Activated T-helper 17 cell treated with anti-CD3 and anti-CD28 coated beads, Interleukin-2, amount 50 U/mL, for 72 hours (primary cell): ENCODE measurements at regions not wholly inside any gene's neighbourhood (a gene's known extent, or its start where the extent isn't known, plus 50 kb on each side); places are given as distances from the start of the nearest gene placed in this dataset.
"Not testable (repeated sequence)": the region's sequence is repeated elsewhere in the genome, so short reads cannot be mapped to it uniquely, and the experiment has no call there.

Source experiments
- ATAC-seq: fragments of 150-1000 bp; cut with Tn5 transposase; replicated peaks from 2 replicates; pipeline ENCODE4 v1.10.0; 2021; ENCODE audit warnings: mild to moderate bottlenecking, moderate library complexity
- H3K27ac Mint-ChIP-seq: one replicate; pipeline ENCODE4 v1.8.0; 2022; ENCODE audit warnings: mixed read lengths
- H3K27me3 Mint-ChIP-seq: one replicate; pipeline ENCODE4 v1.8.0; 2022; ENCODE audit warnings: mixed read lengths
- H3K36me3 Mint-ChIP-seq: one replicate; pipeline ENCODE4 v1.8.0; 2022; ENCODE audit warnings: low read depth, mild to moderate bottlenecking, mixed read lengths
- H3K4me1 Mint-ChIP-seq: one replicate; pipeline ENCODE4 v1.8.0; 2022; ENCODE audit warnings: mixed read lengths
- H3K4me3 Mint-ChIP-seq: one replicate; pipeline ENCODE4 v1.8.0; 2022; ENCODE audit warnings: mild to moderate bottlenecking, mixed read lengths
- H3K9me3 Mint-ChIP-seq: one replicate; pipeline ENCODE4 v1.8.0; 2022; ENCODE audit warnings: mixed read lengths

DNA sequence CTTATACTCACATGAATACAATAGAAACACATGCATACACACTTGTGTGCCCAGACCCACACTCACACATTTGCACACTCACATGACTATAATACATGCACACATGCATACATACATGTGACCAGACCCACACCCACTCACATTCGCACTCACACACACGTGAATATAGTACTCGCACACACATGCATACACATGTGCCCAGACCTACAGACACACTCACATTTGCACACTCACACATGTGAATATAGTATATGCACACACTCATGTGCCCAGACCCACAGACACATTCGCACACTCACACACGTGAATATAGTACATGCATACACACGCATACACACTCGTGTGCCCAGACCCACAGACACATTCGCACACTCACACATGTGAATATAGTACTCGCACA lies 197.4 kb upstream of the ZNF469 start:
- not testable (repeated sequence) for H3K9me3 Mint-ChIP-seq

DNA sequence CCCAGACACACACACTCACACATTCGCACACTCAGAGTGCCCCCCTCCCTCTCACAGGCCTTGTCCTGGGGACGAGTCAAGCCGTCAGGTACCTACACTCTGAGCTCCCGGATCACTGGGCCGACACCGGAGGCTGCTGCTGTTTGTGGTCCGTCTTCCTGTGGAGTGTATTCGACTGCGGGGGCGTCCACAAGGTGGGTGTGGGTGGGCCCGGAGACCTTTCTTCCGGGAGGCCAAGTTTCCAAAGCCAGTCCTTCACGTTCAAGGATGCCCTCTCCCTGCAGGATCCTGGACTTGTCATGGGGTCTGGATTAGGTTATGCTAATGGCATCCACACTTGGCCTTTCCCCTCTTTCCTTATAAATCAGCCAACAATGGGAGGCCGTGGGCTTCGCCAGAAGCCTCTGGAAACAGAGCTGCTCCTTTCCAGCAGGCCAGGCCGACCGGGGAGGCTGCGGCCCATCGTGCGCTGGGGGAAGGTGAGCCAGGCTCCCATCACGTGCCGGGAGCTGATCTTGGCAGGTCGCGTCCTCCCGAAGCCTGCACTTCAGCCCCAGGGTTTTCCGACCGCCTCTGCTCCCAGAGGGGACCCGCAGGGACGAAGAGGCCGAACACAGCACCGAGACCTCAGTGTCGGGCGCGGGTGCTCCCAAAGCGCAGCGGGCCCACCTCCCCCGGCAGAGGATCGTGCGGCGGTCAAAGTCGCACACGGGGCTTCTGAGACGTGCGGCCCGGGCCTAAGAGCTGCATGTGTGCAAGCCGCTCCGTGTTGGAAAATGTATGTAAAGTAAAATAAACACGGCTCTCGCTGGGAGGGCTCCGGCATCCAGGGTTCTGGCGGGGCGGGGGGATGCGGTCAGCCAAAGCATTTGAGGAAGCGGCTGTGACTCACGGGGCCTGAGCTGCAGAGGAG lies 196.5 kb upstream of the ZNF469 start:
- not testable (repeated sequence) for ATAC-seq, H3K4me1 Mint-ChIP-seq, H3K9me3 Mint-ChIP-seq, H3K27ac Mint-ChIP-seq, H3K4me3 Mint-ChIP-seq, H3K36me3 Mint-ChIP-seq, H3K27me3 Mint-ChIP-seq

More for the DNA sequence above, 197.4 kb upstream of the ZNF469 start:
- H3K36me3 Mint-ChIP-seq, H3K27me3 Mint-ChIP-seq, ATAC-seq, H3K27ac Mint-ChIP-seq, H3K4me1 Mint-ChIP-seq, H3K4me3 Mint-ChIP-seq: not testable (repeated sequence)

DNA sequence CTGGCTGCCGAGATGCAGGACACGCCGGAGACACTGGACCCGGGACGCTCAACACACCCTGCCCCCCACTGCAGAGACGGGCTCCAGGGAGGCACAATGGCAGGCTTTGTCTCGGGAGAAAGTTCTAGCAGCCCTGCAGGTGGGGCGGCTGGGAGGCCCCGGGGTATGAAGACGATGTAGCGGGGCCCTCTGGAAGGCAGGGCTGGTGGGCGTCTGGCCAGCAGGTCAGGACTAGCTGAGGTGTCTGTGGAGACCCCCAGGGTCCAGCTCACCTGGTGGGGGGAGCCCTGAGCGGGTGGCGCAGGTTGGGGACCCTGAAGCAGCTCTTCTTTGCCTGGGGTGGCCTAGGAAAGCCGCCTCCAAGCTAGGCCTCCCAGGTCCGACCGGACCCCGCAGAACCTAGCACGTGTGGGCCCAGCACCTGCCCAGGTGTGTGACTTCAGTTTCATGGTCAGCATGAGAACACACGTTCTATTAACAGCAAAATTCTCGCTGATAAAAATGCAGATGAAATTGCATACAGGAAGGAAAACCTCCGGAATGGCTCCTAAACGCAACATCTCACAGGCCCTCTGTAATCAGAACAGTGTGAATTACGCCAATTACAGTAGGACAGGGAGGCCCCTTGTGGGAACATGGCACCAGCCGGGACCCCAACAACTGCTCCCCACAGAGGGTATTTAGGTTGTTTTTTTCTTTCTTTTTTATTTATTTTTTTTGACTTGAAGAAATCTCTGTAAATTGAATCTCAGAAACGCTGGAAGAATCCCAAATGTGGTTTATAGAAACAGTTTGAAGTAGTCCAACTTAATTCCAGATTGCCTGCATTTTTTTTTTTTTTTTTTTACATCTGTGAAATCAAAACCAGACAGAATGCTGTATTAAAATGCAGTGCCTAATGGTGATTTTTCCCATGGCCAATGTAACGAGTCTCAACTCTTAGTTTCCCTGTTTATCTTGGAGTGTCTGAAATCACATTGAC lies 195.6 kb upstream of the ZNF469 start:
- H3K27me3 Mint-ChIP-seq, H3K36me3 Mint-ChIP-seq, H3K9me3 Mint-ChIP-seq, H3K4me3 Mint-ChIP-seq, H3K27ac Mint-ChIP-seq, ATAC-seq, H3K4me1 Mint-ChIP-seq: not testable (repeated sequence)

DNA sequence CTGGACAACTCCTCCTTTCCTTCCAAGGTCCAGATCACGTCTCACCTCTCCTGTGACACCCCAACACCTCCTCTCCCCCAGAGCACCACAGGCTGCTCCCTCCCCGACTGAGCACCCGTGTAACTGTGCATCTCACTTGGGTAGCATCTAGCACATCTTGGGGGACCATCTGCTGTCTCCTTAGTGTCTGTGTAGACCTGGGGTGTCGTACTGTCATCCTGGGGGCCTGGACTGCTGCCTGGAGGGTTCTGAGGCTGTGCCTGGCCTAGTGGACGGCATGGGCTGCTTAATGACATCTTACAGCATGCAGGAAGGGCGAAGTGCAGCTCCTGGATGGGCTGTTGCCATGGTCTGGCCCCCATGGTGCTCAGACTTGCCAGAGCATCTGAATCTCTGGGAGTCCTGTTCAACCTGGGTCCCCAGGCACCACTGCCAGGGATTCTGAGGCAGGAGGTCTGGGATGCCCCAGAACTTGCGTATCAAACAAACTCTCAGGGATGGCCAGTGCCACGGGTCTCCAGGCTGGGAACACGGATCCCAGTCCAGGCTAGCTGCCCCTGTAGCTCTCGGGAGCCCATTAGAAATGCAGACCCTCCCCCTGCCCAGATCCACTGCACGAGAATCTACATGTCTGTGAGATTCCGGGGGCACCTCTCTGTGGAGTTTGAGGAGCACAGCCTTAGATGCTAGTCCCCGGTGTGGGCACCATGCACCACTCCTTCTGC lies 194.4 kb upstream of the ZNF469 start:
- not testable (repeated sequence) for H3K36me3 Mint-ChIP-seq, H3K27ac Mint-ChIP-seq, H3K27me3 Mint-ChIP-seq, H3K4me3 Mint-ChIP-seq, H3K9me3 Mint-ChIP-seq, ATAC-seq, H3K4me1 Mint-ChIP-seq

DNA sequence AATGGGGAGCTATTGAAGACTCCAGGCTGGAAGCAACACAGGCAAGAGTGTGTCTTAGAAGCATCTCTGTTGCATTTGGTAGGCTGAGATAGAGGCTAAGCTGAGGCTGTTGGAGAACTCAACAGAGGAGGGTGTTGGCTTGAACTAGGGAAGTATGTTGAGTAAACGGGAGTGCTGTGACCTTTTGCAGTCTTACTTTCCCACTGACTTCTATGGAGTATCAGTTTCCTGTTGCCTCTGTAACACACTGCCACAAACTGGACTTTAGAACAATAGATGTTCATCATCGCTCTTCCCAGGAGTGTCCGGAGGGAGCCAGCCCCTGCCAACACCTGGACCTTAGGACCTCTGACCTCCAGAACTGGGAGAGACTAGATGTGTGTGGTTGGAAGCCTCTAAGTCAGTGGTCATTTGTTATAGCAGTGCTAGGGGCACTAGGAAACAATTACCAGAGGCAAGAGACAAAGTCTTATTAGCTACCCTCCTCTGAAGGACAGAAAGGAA lies 192.1 kb upstream of the ZNF469 start:
- H3K4me1 Mint-ChIP-seq, H3K9me3 Mint-ChIP-seq, H3K27ac Mint-ChIP-seq, H3K36me3 Mint-ChIP-seq, H3K27me3 Mint-ChIP-seq, H3K4me3 Mint-ChIP-seq, ATAC-seq: not testable (repeated sequence)

DNA sequence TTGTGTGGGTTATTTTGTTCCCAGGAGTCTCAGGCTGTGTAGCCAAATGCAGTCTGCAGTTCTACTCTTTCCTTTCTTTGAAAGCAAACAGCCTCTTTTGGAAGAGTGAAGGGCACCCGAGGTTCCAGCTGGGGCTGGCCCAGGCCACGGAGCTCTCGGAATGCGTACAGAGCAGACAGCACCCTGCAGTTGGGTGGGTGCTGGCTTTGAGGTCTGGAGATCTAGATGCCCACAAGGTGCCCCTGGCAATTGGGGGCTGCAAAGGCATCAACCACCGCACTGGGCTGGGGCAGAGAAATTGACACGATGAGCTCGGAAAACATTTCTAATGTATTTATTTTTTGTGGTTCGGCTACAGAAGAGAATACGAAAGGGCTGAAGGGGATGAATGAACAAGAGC lies 191.6 kb upstream of the ZNF469 start:
- H3K9me3 Mint-ChIP-seq, H3K27ac Mint-ChIP-seq, H3K36me3 Mint-ChIP-seq, H3K4me3 Mint-ChIP-seq, H3K4me1 Mint-ChIP-seq, ATAC-seq, H3K27me3 Mint-ChIP-seq: not testable (repeated sequence)

DNA sequence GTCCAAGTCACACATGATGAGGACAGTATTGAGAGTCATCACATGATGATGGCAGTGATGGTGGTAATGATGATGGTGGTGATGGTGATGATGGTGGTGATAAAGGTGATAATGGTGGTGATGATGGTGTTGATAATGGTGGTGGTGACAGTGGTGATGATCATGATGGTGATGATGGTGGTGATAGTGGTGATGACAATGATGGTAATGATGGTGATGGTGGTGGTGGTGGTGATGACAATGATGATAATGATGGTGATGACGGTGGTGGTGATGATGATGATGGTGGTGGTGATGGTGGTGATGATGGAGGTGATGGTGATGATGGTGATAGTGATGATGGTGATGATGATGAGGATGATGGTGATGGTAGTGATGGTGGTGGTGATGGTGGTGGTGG lies 190.2 kb upstream of the ZNF469 start:
- no peak overlapping the region for H3K27ac Mint-ChIP-seq
- no peak overlapping the region for H3K4me3 Mint-ChIP-seq
- peaks cover 5% of the 10 kb centered on the region for H3K9me3 Mint-ChIP-seq
- H3K4me1 Mint-ChIP-seq = peaks cover 6% of the 10 kb centered on the region
- H3K36me3 Mint-ChIP-seq = no peaks in the 10 kb centered on the region
- no peak for ATAC-seq
- H3K27me3 Mint-ChIP-seq = no peaks in the 10 kb centered on the region

DNA sequence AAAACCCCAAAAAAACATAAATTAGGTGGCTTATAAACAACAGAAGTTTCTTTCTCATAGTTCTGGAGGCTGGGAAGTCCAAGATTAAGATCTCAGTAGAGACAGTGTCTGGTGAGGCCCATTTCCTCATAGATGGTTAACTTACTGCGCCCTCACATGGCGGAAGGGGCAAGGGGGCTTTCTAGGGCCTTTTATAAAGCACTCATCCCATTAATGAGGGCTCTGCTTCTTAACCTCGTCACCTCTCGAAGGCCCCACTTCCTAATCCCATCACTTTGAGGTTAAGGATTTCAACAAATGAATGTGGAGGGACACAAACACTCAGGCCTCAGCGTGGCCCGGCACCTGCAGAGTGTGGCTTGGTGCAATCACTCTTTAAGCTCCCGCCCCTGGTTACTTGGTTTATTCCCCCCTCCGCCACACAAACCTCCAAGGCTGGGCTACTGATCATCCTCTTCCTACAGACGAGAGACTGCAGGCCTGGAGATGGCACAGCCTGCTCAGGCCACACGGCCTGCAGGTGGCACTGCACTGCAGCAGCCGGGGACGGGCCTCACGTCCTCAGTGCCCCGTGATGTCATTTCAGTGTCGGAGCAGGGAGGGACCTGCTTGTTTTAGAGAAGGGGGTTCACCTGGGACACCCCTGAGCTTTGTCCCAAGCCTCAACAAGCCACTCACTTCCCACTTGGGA lies 188.9 kb upstream of the ZNF469 start:
- not testable (repeated sequence) for H3K4me1 Mint-ChIP-seq, H3K27me3 Mint-ChIP-seq, H3K9me3 Mint-ChIP-seq, H3K4me3 Mint-ChIP-seq, H3K27ac Mint-ChIP-seq, H3K36me3 Mint-ChIP-seq
- peak; percentile 83 for ATAC-seq

DNA sequence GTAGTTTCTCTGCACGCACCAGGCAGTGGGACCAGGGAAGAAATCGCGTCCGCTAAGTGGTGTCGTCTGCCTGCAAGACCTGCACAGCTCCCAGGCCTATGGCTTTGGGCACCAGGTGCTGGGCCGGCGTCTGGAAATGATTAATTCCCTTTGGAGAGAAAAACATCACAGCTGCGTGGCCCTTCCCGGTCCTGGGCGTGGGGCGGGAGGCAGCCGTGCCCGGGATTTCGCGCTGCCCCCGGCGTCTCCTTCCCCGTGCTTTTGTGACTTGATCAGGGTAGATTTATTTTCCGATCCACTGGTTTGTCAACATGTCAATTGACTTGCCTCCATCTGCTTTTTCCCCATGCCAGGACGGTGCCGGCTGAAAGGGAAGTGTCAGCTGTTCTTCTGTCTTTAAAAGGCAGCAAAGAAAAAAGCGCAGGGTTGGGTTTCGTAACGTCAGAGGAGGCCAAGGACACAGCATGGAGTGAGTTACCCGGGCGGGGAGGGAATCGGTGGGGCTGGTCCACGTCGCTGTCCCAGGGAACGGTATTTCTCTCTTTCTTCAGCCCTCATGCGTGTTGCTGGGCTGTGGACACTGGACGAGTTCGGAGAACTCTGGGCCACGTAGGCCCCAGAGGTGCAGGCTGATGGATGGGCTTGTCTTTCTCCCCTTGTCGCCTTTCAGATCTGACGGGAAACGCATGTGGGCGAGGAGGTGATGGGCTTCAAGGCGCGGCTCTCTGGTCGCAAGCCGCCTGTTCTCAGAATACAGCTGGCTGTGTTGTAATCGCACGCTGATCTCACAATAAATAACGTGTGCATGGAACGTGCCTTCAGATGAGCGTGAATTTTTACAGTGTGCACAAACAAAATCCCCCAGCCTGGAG lies 188.1 kb upstream of the ZNF469 start:
- Mint-ChIP-seq H3K4me1 (peaks cover 6% of the 10 kb centered on the region), H3K27me3 (no peaks in the 10 kb centered on the region), H3K9me3 (peaks cover 5% of the 10 kb centered on the region), H3K4me3 (no peak overlapping the region), H3K36me3 (no peaks in the 10 kb centered on the region), H3K27ac (no peak overlapping the region)
- no peak for ATAC-seq

DNA sequence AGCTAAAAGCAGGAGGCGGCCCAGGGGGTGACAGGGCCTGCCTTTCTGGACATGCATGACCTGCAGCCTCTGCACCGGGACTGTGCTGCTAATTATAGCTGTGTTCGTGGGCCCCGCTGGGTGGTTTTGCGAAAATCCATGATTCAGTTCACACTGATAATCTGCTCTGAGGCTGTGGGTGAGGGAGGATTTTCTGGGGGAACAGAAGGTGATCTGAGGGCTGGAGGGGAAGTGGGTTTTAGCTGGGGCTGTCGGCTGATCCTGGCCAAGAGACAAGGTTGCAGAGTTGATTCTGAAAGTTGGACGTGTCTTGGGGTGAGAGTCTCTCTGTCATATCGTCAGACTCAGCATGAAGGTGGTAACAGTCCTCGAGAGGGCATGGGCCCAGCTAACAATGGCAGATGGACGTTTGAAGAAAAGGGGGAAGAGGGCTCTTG lies 187.5 kb upstream of the ZNF469 start:
- ATAC-seq = no peak
- H3K4me3 Mint-ChIP-seq = no peak overlapping the region
- H3K27me3 Mint-ChIP-seq = no peaks in the 10 kb centered on the region
- peaks cover 5% of the 10 kb centered on the region for H3K9me3 Mint-ChIP-seq
- no peaks in the 10 kb centered on the region for H3K36me3 Mint-ChIP-seq
- H3K27ac Mint-ChIP-seq = no peak overlapping the region
- H3K4me1 Mint-ChIP-seq = peaks cover 6% of the 10 kb centered on the region

DNA sequence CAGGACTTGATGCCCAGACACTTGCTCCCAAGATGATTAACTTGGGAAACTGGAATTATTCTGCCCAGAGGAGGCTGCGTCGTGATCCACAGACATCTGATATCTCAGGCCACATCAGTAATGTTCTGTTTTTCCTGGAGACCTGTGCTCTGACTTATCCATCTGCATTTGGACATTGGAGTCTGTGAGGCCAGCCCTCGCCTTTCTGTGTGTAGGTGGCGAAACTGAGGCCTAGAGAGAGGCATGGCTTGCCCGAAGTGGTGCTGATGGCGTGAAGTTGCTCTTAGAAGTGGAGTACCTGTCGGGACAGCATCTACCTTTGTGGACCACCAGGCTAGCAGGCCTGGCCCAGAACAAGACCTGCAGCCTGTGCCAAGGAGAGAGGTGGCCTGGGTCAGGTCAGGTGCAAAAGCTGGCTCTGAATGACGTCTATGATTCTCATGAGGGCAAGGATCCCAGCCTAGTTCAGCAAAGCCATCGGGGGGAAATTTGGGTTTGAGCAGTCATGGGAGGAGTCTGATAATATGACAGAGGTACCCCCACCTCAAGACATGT lies 186.8 kb upstream of the ZNF469 start:
- Mint-ChIP-seq H3K27me3 (no peaks in the 10 kb centered on the region), H3K4me1 (peaks cover 6% of the 10 kb centered on the region), H3K36me3 (no peaks in the 10 kb centered on the region), H3K4me3 (no peak overlapping the region), H3K9me3 (peaks cover 5% of the 10 kb centered on the region), H3K27ac (no peak overlapping the region)
- no peak for ATAC-seq

DNA sequence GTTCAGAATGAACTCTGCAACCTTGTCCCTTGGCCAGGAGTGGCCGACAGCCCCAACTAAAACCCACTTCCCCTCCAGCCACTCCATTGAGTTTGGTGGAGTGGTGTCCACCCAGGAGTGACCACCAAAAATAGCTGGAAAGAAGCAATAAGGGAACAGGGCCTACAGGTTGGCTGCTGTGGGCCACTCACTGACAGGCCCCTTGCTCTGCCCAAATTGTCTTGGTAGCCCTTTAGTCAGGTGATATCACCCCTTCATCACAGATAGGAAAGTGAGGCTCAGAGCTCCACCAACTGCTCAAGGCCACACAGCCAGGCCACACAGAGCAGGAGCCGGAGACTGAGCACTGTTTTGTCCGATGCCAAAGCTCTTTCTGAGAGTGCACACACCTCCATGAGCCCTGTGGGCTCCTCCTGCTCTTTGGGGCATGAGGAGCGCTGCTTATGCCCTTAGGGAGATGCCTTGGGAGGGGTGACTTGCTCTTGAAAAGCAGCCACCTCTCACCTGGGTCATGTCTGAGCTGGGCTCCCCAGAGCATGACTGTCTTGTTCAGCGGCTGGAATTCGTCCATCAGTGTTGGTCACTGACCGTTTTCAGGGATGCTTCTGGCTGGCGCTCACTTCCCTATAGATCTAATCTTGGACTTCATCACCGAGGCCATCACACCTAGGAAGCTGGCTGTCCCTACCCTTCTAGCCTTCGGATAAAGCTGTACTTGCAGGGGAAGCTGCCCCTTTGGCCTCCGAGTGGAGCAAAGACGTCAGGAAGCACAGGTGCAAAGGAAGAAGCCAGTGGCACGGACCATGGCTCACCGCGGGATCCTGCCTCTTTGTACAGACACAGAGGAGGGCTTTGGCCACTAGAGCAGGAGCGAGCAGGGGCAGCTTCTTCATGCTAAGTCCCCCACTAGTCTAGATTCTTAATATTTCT lies 186.0 kb upstream of the ZNF469 start:
- Mint-ChIP-seq H3K4me1 (peaks cover 6% of the 10 kb centered on the region), H3K27me3 (no peaks in the 10 kb centered on the region), H3K27ac (no peak overlapping the region), H3K36me3 (no peaks in the 10 kb centered on the region), H3K9me3 (peaks cover 5% of the 10 kb centered on the region), H3K4me3 (no peak overlapping the region)
- ATAC-seq = no peak
